ENCODE measurements at regions not wholly inside any gene's neighbourhood (a gene's known extent, or its start where the extent isn't known, plus 50 kb on each side); places are given as distances from the start of the nearest gene placed in this dataset.
A peak's percentile ranks its signal among the peaks of the same experiment; 100 is the strongest.

GRCh38 chr9:113741886-113742854 lies 133.9 kb upstream of the ZNF618 start:
- FAIRE-seq = no peak

DNA sequence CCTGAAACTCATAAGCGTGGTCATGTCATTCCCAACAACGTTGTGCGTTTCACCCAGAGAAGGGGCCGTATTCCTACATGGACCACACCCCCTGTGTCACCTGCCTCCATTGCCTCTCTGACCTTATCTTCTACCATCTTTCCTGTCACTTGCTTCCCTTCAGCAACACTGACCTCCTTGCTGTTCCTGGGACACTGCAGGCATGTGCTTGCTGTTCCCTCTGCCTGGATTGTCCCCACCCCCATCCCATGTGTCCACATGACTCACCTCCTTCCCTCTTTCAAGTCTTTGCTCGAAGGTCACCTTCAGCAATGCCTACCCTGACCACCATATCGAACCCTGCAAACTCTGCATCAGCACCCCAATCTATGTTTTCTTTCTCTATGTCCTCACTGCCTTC lies 133.2 kb upstream of the ZNF618 start:
- FAIRE-seq = no peak

GRCh38 chr9:113746486-113746885 lies 129.6 kb upstream of the ZNF618 start:
- FAIRE-seq = no peak

DNA sequence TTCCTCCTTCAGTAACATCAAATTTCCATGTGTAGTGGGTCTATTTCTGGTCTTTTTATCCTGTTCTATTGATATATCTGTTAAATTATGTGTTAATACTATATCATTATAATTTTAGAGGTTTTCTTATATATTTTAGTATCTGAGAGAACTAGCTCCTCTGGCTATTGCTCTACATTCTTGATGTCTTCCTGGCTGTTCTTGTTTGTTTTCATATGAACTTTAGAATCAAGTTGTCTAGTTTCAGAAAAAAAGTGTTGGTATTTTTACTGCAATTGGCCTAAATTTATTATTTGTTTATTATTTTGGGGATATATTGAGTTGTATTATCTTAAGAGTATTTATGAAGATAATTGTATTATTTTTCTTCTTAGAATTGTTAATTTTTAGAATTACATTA lies 128.0 kb upstream of the ZNF618 start:
- no peak for FAIRE-seq

GRCh38 chr9:113753398-113754119 lies 122.5 kb upstream of the ZNF618 start:
- no peak for FAIRE-seq

DNA sequence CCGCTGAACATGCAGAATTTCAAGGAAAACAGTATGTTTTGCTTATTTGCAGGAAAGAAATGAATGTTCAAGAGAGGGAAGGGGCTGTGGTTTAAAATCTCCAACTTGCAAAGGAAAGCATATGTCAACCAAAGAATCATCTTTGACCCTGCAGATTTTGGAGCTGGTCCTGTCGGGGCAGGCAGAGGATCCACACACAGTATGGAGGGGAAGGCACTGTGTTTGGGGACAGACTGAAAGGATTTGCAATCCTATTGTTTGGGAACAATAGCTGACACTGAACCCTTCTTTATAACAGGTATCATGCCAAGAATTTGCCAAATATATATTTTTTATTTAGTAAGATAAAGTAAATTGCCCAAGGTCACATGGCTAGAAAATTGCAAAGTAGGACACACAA lies 121.4 kb upstream of the ZNF618 start:
- no peak for FAIRE-seq

GRCh38 chr9:113755433-113755832 lies 120.7 kb upstream of the ZNF618 start:
- no peak for FAIRE-seq

- no peak for FAIRE-seq
Observed at GRCh38 chr9:113756476-113757192, 119.5 kb upstream of the ZNF618 start.

DNA sequence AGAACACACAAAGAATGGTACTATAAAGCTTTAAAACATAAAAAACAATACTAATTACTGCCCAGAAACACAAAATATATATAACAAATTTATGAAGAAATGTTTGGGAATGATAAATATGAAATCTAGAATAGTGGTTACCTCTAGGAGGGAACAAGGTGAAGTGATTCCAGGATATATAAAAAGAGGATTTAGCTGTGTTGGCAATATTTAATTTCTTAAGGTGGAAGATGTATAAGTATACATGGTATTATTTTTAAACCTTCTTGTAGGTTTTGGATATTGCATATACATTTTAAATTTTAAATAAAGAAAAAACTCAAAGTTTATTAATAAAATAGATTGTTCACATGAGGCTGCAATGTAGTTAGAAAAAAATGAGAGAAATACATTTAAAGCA lies 112.7 kb upstream of the ZNF618 start:
- FAIRE-seq = peak; percentile 34

DNA sequence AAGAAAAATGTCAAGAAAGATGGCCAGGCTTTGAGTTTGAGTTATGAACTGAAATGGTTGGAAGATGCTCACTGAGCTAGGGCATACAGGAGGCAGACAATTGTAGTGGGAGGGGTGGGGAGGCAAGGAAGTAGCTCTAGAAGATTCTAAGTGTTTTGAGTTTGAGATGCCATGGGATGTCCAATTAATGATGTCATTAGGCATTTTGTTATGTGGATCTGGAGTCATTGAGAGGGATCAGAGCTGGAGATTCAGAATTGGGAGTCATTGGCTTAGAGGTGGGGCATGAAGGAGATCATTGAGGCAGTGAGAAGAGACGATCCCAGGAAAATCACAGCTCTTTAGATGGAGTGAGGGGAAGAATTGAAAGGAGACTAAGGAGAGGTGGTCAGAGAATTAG lies 111.5 kb upstream of the ZNF618 start:
- FAIRE-seq = no peak

DNA sequence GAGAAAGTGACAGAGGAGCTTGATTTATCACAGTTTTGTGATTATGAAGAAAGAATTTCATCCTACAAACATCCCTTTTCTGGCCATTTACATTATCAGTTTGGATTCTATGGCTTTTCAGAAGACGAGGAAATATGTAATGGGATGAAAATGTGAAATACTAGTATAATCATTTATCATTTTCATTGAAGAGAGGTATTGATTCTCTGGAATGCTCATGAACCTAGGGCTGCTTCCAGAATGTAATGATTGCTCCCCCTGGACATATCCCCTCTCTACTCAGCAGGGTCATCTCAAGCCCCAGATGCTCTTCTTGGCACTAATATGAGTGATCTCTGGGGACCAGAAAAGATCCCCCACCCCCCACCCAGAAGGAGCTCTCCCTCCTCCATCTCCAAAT lies 106.7 kb upstream of the ZNF618 start:
- no peak for FAIRE-seq

DNA sequence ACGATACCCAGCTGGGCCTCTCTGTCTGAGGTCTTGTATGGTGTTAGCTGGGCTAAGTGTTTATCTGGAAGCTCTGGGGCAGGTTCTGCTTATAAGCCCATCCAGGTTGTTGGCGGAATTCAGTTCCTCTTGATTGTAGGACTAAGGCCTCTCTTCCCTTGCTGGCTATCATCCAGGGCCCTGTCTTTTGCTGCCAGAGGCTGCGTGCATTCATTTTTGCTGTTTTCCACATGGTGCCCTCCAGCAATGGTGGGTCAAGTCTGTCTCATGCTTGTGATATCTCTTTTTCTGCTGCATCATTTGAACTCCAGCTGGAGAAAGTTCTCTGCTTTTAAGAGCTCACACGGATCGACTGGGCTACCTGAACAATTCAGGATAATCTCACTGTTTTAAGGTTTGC lies 105.7 kb upstream of the ZNF618 start:
- no peak for FAIRE-seq

GRCh38 chr9:113771199-113771598 lies 104.9 kb upstream of the ZNF618 start:
- no peak for FAIRE-seq

GRCh38 chr9:113772121-113772810 lies 103.8 kb upstream of the ZNF618 start:
- FAIRE-seq = no peak

GRCh38 chr9:113774963-113775362 lies 101.1 kb upstream of the ZNF618 start:
- FAIRE-seq = no peak

GRCh38 chr9:113775749-113776148 lies 100.4 kb upstream of the ZNF618 start:
- FAIRE-seq = no peak

GRCh38 chr9:113776194-113776593 lies 99.9 kb upstream of the ZNF618 start:
- no peak for FAIRE-seq

- FAIRE-seq = no peak
Observed at GRCh38 chr9:113781381-113781780, 94.7 kb upstream of the ZNF618 start.

DNA sequence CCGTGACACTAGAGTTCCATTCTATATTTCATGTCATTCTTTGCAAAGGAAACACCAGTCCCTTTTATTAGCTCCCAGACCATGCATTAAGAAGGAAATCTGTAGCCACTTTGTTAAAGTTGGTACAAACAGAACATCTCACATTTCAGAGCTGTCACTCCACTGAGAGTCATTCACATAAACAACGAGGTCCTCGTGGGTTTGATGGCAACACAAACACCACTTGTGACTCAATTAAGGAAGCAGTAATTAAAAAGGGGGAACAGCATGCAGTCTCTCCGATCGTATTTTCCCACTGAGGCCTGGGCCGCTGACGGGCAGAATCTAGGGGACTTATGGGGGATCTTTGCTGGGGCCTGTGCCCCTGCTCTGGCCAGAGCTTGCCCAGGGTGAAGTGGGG lies 94.2 kb upstream of the ZNF618 start:
- FAIRE-seq = no peak

DNA sequence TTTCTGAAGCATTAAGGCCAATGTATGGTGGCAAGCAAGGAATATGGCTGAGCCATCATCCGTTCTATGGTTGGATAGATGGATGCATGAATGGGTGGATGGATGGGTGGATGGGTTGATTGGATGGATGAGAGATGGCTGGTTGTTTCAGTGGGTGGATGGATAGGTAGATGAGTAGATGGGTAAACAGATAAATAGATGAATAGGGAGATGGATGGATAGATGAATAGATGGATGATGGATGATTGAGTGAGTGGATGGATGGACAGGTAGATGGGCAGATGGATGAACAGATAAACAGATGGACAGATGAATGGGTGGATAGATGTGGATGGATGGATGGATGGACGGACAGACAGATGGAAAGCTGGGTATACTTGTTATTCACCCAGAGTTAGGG lies 92.6 kb upstream of the ZNF618 start:
- no peak for FAIRE-seq

GRCh38 chr9:113785334-113785733 lies 90.8 kb upstream of the ZNF618 start:
- FAIRE-seq = no peak

GRCh38 chr9:113786071-113786470 lies 90.0 kb upstream of the ZNF618 start:
- no peak for FAIRE-seq

- FAIRE-seq = no peak
Observed at GRCh38 chr9:113787871-113788270, 88.2 kb upstream of the ZNF618 start.
